Tibial nerve (tissue), 4 donors: ENCODE measurements at regions not wholly inside any gene's neighbourhood (a gene's known extent, or its start where the extent isn't known, plus 50 kb on each side); places are given as distances from the start of the nearest gene placed in this dataset.

ENCODE experiments used
- DNase-seq, 2 donors: peaks; one replicate each; pipeline ENCODE4 v3.0.0-alpha.2; 2019; ENCODE audit warnings: low spot score in 2 of 2
- H3K27ac ChIP-seq, 4 donors: fragments of 200-600 bp; sonication (generic) in 3 of 4; one replicate each; pipeline ENCODE4 v1.5.1; 2017 to 2019; ENCODE audit warnings: mild to moderate bottlenecking in 1 of 4
- H3K27me3 ChIP-seq, 2 donors: fragments of 200-600 bp; sonication (generic) in 1 of 2; one replicate each; pipeline versions ENCODE4 v1.5.1 to v1.6.0; 2017 to 2019
- H3K36me3 ChIP-seq, 3 donors: fragments of 200-600 bp; sonication (generic); one replicate each; pipeline ENCODE4 v1.5.1; 2018 to 2019
- H3K4me1 ChIP-seq, 4 donors: fragments of 200-600 bp; sonication (generic) in 3 of 4; one replicate each; pipeline ENCODE4 v1.5.1; 2017 to 2019
- H3K4me3 ChIP-seq, 4 donors: fragments of 200-600 bp; sonication (generic) in 3 of 4; one replicate each; pipeline ENCODE4 v1.5.1; 2017 to 2019; ENCODE audit warnings: mild to moderate bottlenecking in 1 of 4, moderate library complexity in 1 of 4
- H3K9me3 ChIP-seq, 4 donors: fragments of 200-600 bp; sonication (generic) in 3 of 4; one replicate each; pipeline ENCODE4 v1.5.1; 2017 to 2019
- EP300 ChIP-seq, 2 donors: sonication (generic); formaldehyde crosslinking; IDR thresholded peaks; one replicate each; pipeline ENCODE4 v1.6.1; 2017; ENCODE audit warnings: antibody characterized with exemption in 2 of 2, mild to moderate bottlenecking in 1 of 2
- POLR2A ChIP-seq, 2 donors: fragments of 450-650 bp; IDR thresholded peaks; one replicate each; pipeline ENCODE4 v1.6.1; 2017; ENCODE audit warnings: antibody characterized with exemption in 2 of 2, mild to moderate bottlenecking in 2 of 2, moderate library complexity in 2 of 2
- WGBS, 2 donors: methylation state at CpG; one replicate each; pipeline ENCODE4 v1.1.5; 2018; 5-methylcytosine and 5-hydroxymethylcytosine counted together
- TF ChIP-seq, protein P1 (sequence below), 5 experiments: fragments of 200-600 bp in 3 of 5; fragments of 450-650 bp in 2 of 5; sonication (generic) in 3 of 5; IDR thresholded peaks; one replicate each; pipeline ENCODE4 v1.5.1; 2016 to 2019; ENCODE audit warnings: antibody characterized with exemption in 5 of 5, mild to moderate bottlenecking in 3 of 5, moderate library complexity in 2 of 5

DNA sequence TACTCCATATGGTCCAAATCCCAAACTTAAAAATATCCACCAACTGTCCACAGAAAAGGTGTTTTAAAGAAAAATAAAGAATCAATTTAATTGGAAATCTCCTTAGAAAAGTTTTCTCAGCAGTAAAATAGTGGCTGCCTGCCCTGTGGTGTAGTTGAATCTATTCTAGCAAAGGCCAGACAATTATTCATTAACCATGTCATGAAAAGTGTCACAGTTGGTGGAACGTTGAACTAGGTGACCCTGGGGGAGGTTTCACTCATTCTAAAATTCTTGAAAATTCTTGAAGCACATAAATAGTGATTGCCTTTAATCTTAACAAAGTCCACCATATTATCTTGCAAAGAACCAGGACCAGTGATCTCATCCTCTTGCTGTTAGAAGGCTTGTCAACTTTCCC, 78.4 kb upstream of the GZMB start:
- 65 to 83% methylated on average over 1 of the region's 1 CpG for WGBS, 2 donors
- Histone ChIP-seq H3K9me3 (no peaks in the 10 kb centered on the region), H3K27me3 (no peaks in the 10 kb centered on the region), H3K4me1 (peaks cover 0 to 6% (median 0%) of the 10 kb centered on the region in 4 donors), H3K27ac (no peak overlapping the region), H3K36me3 (no peaks in the 10 kb centered on the region), H3K4me3 (no peak overlapping the region)
- no peak for TF ChIP-seq POLR2A (IDR thresholded peaks at IDR 0.05)
- TF ChIP-seq EP300 (IDR thresholded peaks at IDR 0.05): no peak
- TF ChIP-seq, protein P1, sequence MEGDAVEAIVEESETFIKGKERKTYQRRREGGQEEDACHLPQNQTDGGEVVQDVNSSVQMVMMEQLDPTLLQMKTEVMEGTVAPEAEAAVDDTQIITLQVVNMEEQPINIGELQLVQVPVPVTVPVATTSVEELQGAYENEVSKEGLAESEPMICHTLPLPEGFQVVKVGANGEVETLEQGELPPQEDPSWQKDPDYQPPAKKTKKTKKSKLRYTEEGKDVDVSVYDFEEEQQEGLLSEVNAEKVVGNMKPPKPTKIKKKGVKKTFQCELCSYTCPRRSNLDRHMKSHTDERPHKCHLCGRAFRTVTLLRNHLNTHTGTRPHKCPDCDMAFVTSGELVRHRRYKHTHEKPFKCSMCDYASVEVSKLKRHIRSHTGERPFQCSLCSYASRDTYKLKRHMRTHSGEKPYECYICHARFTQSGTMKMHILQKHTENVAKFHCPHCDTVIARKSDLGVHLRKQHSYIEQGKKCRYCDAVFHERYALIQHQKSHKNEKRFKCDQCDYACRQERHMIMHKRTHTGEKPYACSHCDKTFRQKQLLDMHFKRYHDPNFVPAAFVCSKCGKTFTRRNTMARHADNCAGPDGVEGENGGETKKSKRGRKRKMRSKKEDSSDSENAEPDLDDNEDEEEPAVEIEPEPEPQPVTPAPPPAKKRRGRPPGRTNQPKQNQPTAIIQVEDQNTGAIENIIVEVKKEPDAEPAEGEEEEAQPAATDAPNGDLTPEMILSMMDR (IDR thresholded peaks at IDR 0.05): no peak
- DNase-seq: no peak

DNA sequence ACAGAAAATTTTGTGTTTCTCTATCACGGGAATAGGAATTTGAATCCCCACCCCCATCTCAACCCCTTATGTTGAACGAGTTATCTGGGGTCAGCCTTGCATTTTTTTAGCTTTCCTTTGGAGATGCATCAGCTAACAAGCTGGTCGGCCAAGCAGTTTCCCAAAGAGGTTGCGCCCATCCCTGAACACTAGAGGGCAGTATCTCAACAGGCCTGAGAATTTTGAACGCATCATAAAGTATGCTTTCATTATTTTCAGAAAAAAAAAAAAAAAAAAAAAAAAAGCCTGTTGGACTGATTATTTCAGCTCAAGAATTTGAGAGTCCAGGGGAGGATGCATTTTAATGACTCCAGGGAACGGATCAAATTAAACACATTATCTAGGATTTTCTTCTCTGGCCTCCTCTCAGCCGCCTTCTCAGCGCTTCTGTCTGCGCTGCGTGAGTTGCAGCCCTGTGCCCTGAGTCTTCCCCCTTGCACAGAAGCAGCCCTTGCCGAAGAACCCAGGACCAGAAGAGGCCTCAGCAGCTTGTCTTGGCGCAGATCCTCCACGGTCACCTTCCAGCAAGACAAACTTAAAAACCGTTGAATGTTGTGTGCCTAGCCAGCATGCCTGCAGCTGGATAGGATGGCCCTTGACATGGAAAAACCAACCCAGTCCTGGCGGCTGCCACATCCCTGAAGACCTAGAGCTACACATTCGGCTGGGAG, 76.6 kb upstream of the GZMB start:
- H3K27me3 ChIP-seq: no peaks in the 10 kb centered on the region
- H3K4me1 ChIP-seq: peaks cover 0 to 6% (median 0%) of the 10 kb centered on the region in 4 donors
- peak; percentile 45 to 66 for DNase-seq
- TF ChIP-seq POLR2A (IDR thresholded peaks at IDR 0.05): no peak
- TF ChIP-seq, protein P1 (IDR thresholded peaks at IDR 0.05): peak; percentile 38 to 79 (median 64)
- H3K36me3 ChIP-seq: no peaks in the 10 kb centered on the region
- H3K27ac ChIP-seq: no peak overlapping the region
- WGBS, 2 donors: 25 to 38% methylated on average over 16 of the region's 16 CpGs
- no peaks in the 10 kb centered on the region for H3K9me3 ChIP-seq
- peak overlapping the region in 1 of 4 donors; percentile 31 for H3K4me3 ChIP-seq

DNA sequence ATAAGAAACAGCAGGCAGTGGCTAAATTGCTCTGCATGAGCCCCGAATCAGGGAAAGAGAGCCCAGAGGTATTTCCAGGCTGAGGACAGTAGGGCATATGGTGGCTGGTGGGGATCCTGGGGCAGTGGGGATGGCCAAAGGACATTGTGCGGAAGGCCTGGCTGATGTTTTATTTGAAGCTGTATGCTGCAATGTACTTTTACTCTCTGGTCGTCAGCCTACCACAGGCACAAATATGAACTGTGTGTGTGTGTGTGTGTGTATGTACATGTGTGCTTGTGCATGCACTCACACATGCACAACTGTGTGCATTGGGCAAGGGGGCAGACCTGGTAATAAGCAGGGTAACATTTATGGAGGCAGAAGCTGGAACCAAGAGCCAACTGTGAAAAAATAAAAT, 74.7 kb upstream of the GZMB start:
- WGBS, 2 donors: 81 to 82% methylated on average over 3 of the region's 3 CpGs

DNA sequence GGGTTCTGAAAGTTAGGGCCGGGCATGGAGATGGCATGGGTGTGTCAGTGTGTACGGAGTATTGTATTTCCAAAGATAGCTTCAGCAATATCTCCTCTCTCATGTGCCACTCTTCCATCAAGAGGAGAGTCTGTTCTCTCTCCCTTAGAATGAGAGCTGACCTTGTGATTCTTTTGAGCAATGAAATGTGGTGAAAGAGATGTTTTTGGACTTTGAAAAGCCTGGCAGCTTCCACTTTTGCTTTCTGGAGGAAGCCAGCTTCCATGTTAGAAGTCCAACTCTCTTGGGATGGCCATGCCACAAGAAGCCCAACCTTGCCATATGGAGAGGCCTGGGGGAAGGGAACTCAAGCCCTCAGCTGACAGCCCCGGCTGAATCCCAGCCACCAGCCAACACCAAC, 72.4 kb upstream of the GZMB start:
- TF ChIP-seq POLR2A (IDR thresholded peaks at IDR 0.05) (no peak), EP300 (IDR thresholded peaks at IDR 0.05) (no peak)
- TF ChIP-seq, protein P1 (IDR thresholded peaks at IDR 0.05): no peak
- Histone ChIP-seq H3K27ac (no peak overlapping the region), H3K27me3 (no peaks in the 10 kb centered on the region), H3K4me3 (no peak overlapping the region), H3K4me1 (peaks cover 0 to 6% (median 0%) of the 10 kb centered on the region in 4 donors), H3K9me3 (no peaks in the 10 kb centered on the region), H3K36me3 (no peaks in the 10 kb centered on the region)
- 92 to 93% methylated on average over 3 of the region's 3 CpGs for WGBS, 2 donors
- DNase-seq: no peak

More for the DNA sequence above, 74.7 kb upstream of the GZMB start:
- H3K9me3 ChIP-seq: no peaks in the 10 kb centered on the region
- no peak overlapping the region for H3K27ac ChIP-seq
- H3K36me3 ChIP-seq: no peaks in the 10 kb centered on the region
- peaks cover 0 to 6% (median 0%) of the 10 kb centered on the region in 4 donors for H3K4me1 ChIP-seq
- H3K27me3 ChIP-seq: no peaks in the 10 kb centered on the region
- no peak for DNase-seq
- no peak overlapping the region for H3K4me3 ChIP-seq
- TF ChIP-seq POLR2A (IDR thresholded peaks at IDR 0.05) (no peak), EP300 (IDR thresholded peaks at IDR 0.05) (no peak)
- TF ChIP-seq, protein P1 (IDR thresholded peaks at IDR 0.05): no peak

DNA sequence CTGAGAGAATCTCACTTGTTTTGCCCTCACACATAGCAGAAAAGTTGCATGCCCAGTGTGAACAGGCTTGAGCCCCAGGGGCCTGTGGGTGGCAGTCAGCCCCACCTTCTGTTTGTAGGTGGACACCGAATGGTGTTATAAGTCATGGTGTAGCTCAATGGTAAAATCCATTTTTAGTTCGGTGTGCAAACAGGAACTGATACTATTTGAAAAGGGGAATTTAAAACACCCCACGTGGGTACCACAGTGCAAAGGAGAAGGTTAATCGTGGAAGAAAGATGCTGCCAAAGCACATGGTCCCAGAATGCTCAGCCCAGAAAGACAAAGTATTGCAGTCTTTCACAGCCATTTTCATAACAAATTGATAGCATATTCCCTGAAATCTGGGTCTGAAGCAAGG, 71.8 kb upstream of the GZMB start:
- peaks cover 0 to 4% (median 0%) of the 10 kb centered on the region in 4 donors for H3K4me1 ChIP-seq
- no peak overlapping the region for H3K4me3 ChIP-seq
- WGBS, 2 donors: 77 to 84% methylated on average over 4 of the region's 4 CpGs
- no peak for TF ChIP-seq POLR2A (IDR thresholded peaks at IDR 0.05)
- no peak overlapping the region for H3K27ac ChIP-seq
- DNase-seq: no peak
- H3K9me3 ChIP-seq: no peaks in the 10 kb centered on the region
- H3K36me3 ChIP-seq: no peaks in the 10 kb centered on the region
- H3K27me3 ChIP-seq: no peaks in the 10 kb centered on the region
